H1 (cell line): ENCODE measurements at regions not wholly inside any gene's neighbourhood (a gene's known extent, or its start where the extent isn't known, plus 50 kb on each side); places are given as distances from the start of the nearest gene placed in this dataset.

Experiments
- CTCF ChIA-PET: fragments of 300-600 bp; sonication (Branson Sonifier 250); formaldehyde crosslinking; loops from one replicate; lab custom pipeline; 2021; ENCODE audit not compliant: partially characterized antibody; lab: Charles Lee
- POLR2A ChIA-PET: fragments of 300-600 bp; sonication (Branson Sonifier 250); formaldehyde crosslinking; loops from one replicate; lab custom pipeline; 2021; ENCODE audit warnings: inconsistent platforms; ENCODE audit not compliant: partially characterized antibody; lab: Charles Lee
- DNase-seq, 2 experiments: peaks; one replicate each; pipeline versions ENCODE4 v3.0.0 to v3.0.0-alpha.2; 2010 to 2022; ENCODE audit warnings: low spot score in 2 of 2, low read depth in 1 of 2, mixed read lengths in 1 of 2
- FAIRE-seq: peaks from 2 replicates; lab custom pipeline; 2011; peaks lifted over from hg19 to GRCh38; lab: Jason Lieb, UNC
- H2AFZ ChIP-seq: 2 replicates; pipeline ENCODE4 v1.8.1; 2012; ENCODE audit warnings: low read length, inconsistent platforms
- H2AK5ac ChIP-seq: 2 replicates; pipeline ENCODE4 v1.6.1; 2013; ENCODE audit warnings: low read depth, low read length
- H2BK120ac ChIP-seq: replicated peaks from 2 replicates; pipeline ENCODE3; 2013; ENCODE audit warnings: low read depth, low read length, inconsistent platforms
- H2BK12ac ChIP-seq: 2 replicates; pipeline ENCODE4 v1.6.1; 2013; ENCODE audit warnings: low read depth, low read length
- H2BK15ac ChIP-seq: 2 replicates; pipeline ENCODE4 v1.6.1; 2013; ENCODE audit warnings: low read length
- H2BK20ac ChIP-seq: 2 replicates; pipeline ENCODE4 v1.6.1; 2013; ENCODE audit warnings: low read length
- H2BK5ac ChIP-seq: 2 replicates; pipeline ENCODE4 v1.6.1; 2013; ENCODE audit warnings: low read depth, low read length
- H3K14ac ChIP-seq: 2 replicates; pipeline ENCODE4 v1.6.1; 2013; ENCODE audit warnings: inconsistent platforms; ENCODE audit not compliant: insufficient read length
- H3K18ac ChIP-seq: 2 replicates; pipeline ENCODE4 v1.6.1; 2013; ENCODE audit warnings: low read length; ENCODE audit errors: extremely low read depth
- H3K23ac ChIP-seq: 2 replicates; pipeline ENCODE4 v1.6.1; 2013; ENCODE audit warnings: inconsistent platforms; ENCODE audit not compliant: insufficient read length
- H3K23me2 ChIP-seq: 2 replicates; pipeline ENCODE4 v1.6.1; 2013; ENCODE audit warnings: low read depth, low read length
- H3K27ac ChIP-seq: 2 replicates; pipeline ENCODE4 v1.6.1; 2011; ENCODE audit warnings: low read depth, low read length, inconsistent platforms
- H3K27me3 ChIP-seq, 4 experiments: replicated peaks in 1 of 4; 1 replicate in 1 of 4; 2 replicates in 3 of 4; pipeline versions ENCODE4 v1.6.1 to v1.8.1; 2011 to 2013; ENCODE audit warnings: low read length in 3 of 4, mild to moderate bottlenecking in 3 of 4, inconsistent platforms in 2 of 4, mixed read lengths in 2 of 4, moderate library complexity in 1 of 4; ENCODE audit not compliant: control insufficient read depth in 3 of 4, insufficient read depth in 3 of 4; ENCODE audit errors: extremely low read depth in 1 of 4
- H3K36me3 ChIP-seq, 4 experiments: 2 replicates each; pipeline versions ENCODE4 v1.6.1 to v1.8.1; 2011 to 2013; ENCODE audit warnings: mild to moderate bottlenecking in 4 of 4, low read length in 3 of 4, moderate library complexity in 2 of 4, control low read depth in 1 of 4, inconsistent platforms in 1 of 4; ENCODE audit not compliant: insufficient read depth in 4 of 4, control insufficient read depth in 2 of 4
- H3K4ac ChIP-seq: replicated peaks from 2 replicates; pipeline ENCODE3; 2013; ENCODE audit warnings: low read length, low read depth, mixed read lengths, inconsistent platforms; ENCODE audit not compliant: insufficient read length
- H3K4me1 ChIP-seq, 4 experiments: replicated peaks in 1 of 4; 1 replicate in 1 of 4; 2 replicates in 3 of 4; pipeline versions ENCODE4 v1.6.1 to v1.8.1; 2011 to 2013; ENCODE audit warnings: low read length in 3 of 4, inconsistent platforms in 2 of 4, mixed read lengths in 1 of 4; ENCODE audit not compliant: insufficient read depth in 4 of 4, control insufficient read depth in 3 of 4
- H3K4me2 ChIP-seq, 2 experiments: 2 replicates each; pipeline versions ENCODE4 v1.6.1 to v1.8.1; 2011 to 2013; ENCODE audit warnings: low read depth in 2 of 2, low read length in 2 of 2, control low read depth in 1 of 2, inconsistent platforms in 1 of 2, mild to moderate bottlenecking in 1 of 2; ENCODE audit not compliant: insufficient read depth in 1 of 2
- H3K4me3 ChIP-seq, 4 experiments: fragments of 200-600, 300-600 bp in 1 of 4; sonication (generic), shearing (Covaris generic), sonication (Bioruptor Twin) in 1 of 4; 2 replicates each; pipeline versions ENCODE4 v1.5.1 to v1.8.1; 2011 to 2016; ENCODE audit warnings: low read length in 4 of 4, low read depth in 3 of 4, control low read depth in 2 of 4, inconsistent platforms in 2 of 4, mild to moderate bottlenecking in 2 of 4, mixed read lengths in 1 of 4, moderate library complexity in 1 of 4; ENCODE audit not compliant: insufficient read depth in 2 of 4; ENCODE audit errors: extremely low read depth in 1 of 4
- H3K56ac ChIP-seq: replicated peaks from 2 replicates; pipeline ENCODE3; 2013; ENCODE audit warnings: low read depth, mild to moderate bottlenecking, mixed read lengths, low read length, inconsistent platforms; ENCODE audit not compliant: insufficient read length
- H3K79me1 ChIP-seq: 2 replicates; pipeline ENCODE4 v1.6.1; 2013; ENCODE audit warnings: low read depth, low read length, control low read depth
- H3K79me2 ChIP-seq, 2 experiments: 2 replicates each; pipeline versions ENCODE4 v1.6.1 to v1.8.1; 2012 to 2013; ENCODE audit warnings: low read length in 2 of 2, mild to moderate bottlenecking in 2 of 2, inconsistent platforms in 1 of 2; ENCODE audit not compliant: insufficient read depth in 2 of 2, control insufficient read depth in 1 of 2
- H3K9ac ChIP-seq, 4 experiments: replicated peaks in 1 of 4; 1 replicate in 1 of 4; 2 replicates in 3 of 4; pipeline versions ENCODE4 v1.6.1 to v1.8.1; 2011 to 2013; ENCODE audit warnings: low read depth in 3 of 4, low read length in 3 of 4, control low read depth in 2 of 4, mild to moderate bottlenecking in 2 of 4, moderate library complexity in 2 of 4, inconsistent platforms in 1 of 4; ENCODE audit errors: extremely low read depth in 1 of 4
- H3K9me3 ChIP-seq, 2 experiments: 2 replicates each; pipeline versions ENCODE4 v1.6.1 to v1.8.1; 2012 to 2013; ENCODE audit warnings: mild to moderate bottlenecking in 2 of 2, moderate library complexity in 2 of 2, control low read depth in 1 of 2, inconsistent platforms in 1 of 2, low read depth in 1 of 2, low read length in 1 of 2, mixed read lengths in 1 of 2; ENCODE audit not compliant: insufficient read depth in 2 of 2
- H4K20me1 ChIP-seq, 2 experiments: replicated peaks in 1 of 2; 2 replicates each; pipeline versions ENCODE3 to v1.8.1; 2011 to 2013; ENCODE audit warnings: inconsistent platforms in 2 of 2, low read length in 2 of 2, mild to moderate bottlenecking in 1 of 2; ENCODE audit not compliant: insufficient read depth in 2 of 2, control insufficient read depth in 1 of 2
- H4K5ac ChIP-seq: 2 replicates; pipeline ENCODE4 v1.6.1; 2013; ENCODE audit warnings: low read length, low read depth, mixed read lengths, inconsistent platforms; ENCODE audit not compliant: insufficient read length
- H4K8ac ChIP-seq: 2 replicates; pipeline ENCODE4 v1.8.0; 2013; ENCODE audit warnings: mild to moderate bottlenecking, moderate library complexity, low read length, inconsistent platforms; ENCODE audit not compliant: insufficient read depth; ENCODE audit errors: extremely low read depth
- H4K91ac ChIP-seq: replicated peaks from 2 replicates; pipeline ENCODE3; 2013; ENCODE audit warnings: low read length, mixed read lengths, inconsistent platforms; ENCODE audit not compliant: insufficient read length
- CBX5 ChIP-seq: fragments of 300-800, 300-1000 bp; sonication (generic); IDR thresholded peaks from 2 replicates; pipeline ENCODE4 v1.7.1; 2016; ENCODE audit warnings: antibody characterized with exemption, low read length, low read depth
- GABPA ChIP-seq: IDR thresholded peaks from 2 replicates; pipeline ENCODE4 v1.6.1; 2011; ENCODE audit warnings: mild to moderate bottlenecking, low read length, moderate library complexity, borderline replicate concordance; ENCODE audit not compliant: insufficient read depth
- GTF2F1 ChIP-seq: IDR thresholded peaks from 2 replicates; pipeline ENCODE4 v1.6.1; 2012; ENCODE audit warnings: low read depth, low read length, improper control_type of control experiment, borderline replicate concordance
- KDM1A ChIP-seq: fragments of 200-600, 300-600 bp; sonication (generic); IDR thresholded peaks from 2 replicates; pipeline ENCODE4 v1.7.1; 2016; ENCODE audit warnings: mild to moderate bottlenecking, low read length, borderline replicate concordance
- SIRT6 ChIP-seq: IDR thresholded peaks from one replicate; pipeline ENCODE4 v1.7.1; 2012; ENCODE audit warnings: low read length, inconsistent platforms
- TBP ChIP-seq: IDR thresholded peaks from 2 replicates; pipeline ENCODE4 v1.6.1; 2011; ENCODE audit warnings: low read depth, low read length, improper control_type of control experiment
- WGBS, 2 experiments: shearing (Covaris generic) in 1 of 2; methylation state at CpG; one replicate each; pipeline versions ENCODE4 v1.1.6 to v1.1.7; 2013 to 2015; ENCODE audit warnings: low lambda C conversion rate in 2 of 2, mixed read lengths in 2 of 2, inconsistent platforms in 1 of 2, low coverage in 1 of 2, missing lambda C conversion rate in 1 of 2; ENCODE audit not compliant: insufficient replicate concordance in 2 of 2, insufficient coverage in 1 of 2, insufficient read length in 1 of 2; ENCODE audit errors: extremely low coverage in 1 of 2, missing lambda C conversion rate in 1 of 2; 5-methylcytosine and 5-hydroxymethylcytosine counted together

DNA sequence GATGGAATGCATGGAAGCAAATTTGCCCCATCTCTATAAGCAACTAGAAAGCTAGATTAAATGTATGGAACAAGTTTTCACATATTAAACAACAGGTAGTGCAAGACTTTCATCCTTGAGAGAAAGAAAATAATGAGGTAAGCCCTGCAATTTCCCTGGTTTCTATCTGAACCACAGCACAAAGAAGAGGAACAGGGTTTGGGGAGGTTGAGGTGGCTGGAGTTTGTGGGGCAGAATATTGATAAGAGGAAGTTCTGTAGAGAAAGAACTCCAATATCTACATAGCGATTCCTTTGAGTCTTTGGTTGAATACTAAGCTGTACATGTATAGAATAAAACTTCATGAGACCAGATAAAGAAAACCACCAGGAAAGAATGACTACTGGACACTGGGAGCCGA lies 96.3 kb upstream of the CCND2 start:
- no peaks in the 10 kb centered on the region for H3K23me2 ChIP-seq
- H3K4ac ChIP-seq = no peak overlapping the region
- H2AFZ ChIP-seq = no peak overlapping the region
- no peak for DNase-seq
- no peaks in the 10 kb centered on the region for H4K20me1 ChIP-seq
- no peak overlapping the region for H3K4me3 ChIP-seq
- no peak overlapping the region for H4K5ac ChIP-seq
- no peak overlapping the region for H2BK12ac ChIP-seq
- H3K9ac ChIP-seq = no peak overlapping the region
- H3K23ac ChIP-seq = no peak overlapping the region
- no peaks in the 10 kb centered on the region for H3K4me1 ChIP-seq
- no peak overlapping the region for H3K14ac ChIP-seq
- no peak for FAIRE-seq
- CTCF ChIA-PET = interaction anchor here (0.9 to 2.1 kb wide), 2 partner anchors 15 to 99 kb away, joined by 3 to 6 read pairs; no protein-coding TSS in a partner anchor
- H3K79me1 ChIP-seq = no peaks in the 10 kb centered on the region
- H2BK20ac ChIP-seq = no peak overlapping the region
- H4K91ac ChIP-seq = no peak overlapping the region
- no peak overlapping the region for H2AK5ac ChIP-seq
- H3K79me2 ChIP-seq = no peaks in the 10 kb centered on the region
- H3K9me3 ChIP-seq = no peaks in the 10 kb centered on the region
- POLR2A ChIA-PET = interaction anchor here (0.6 to 3.4 kb wide), 4 partner anchors 13 to 147 kb away, joined by 3 to 13 read pairs (median 4); partner anchors contain the start of gene CCND2
- H3K4me2 ChIP-seq = no peak overlapping the region
- no peak overlapping the region for H2BK5ac ChIP-seq
- 94% methylated on average over 2 of the region's 2 CpGs; no CpG with 5 or more reads in 1 of the 2 experiments for whole genome bisulfite sequencing, 2 experiments
- no peak overlapping the region for H3K56ac ChIP-seq
- H2BK15ac ChIP-seq = no peak overlapping the region
- no peak overlapping the region for H3K18ac ChIP-seq
- no peak overlapping the region for H4K8ac ChIP-seq
- no peaks in the 10 kb centered on the region; a peak in 1 of 7 replicates for H3K27me3 ChIP-seq
- no peak for TF ChIP-seq CBX5
- no peak for TF ChIP-seq KDM1A
- no peak for TF ChIP-seq TBP
- TF ChIP-seq SIRT6 = no peak
- TF ChIP-seq GABPA = no peak
- TF ChIP-seq GTF2F1 = no peak
- TF ChIP-seq, all 59 proteins: peak for 0
- H3K27ac ChIP-seq = no peak overlapping the region
- no peaks in the 10 kb centered on the region for H3K36me3 ChIP-seq
- H2BK120ac ChIP-seq = no peak overlapping the region
